ENCODE measurements at regions not wholly inside any gene's neighbourhood (a gene's known extent, or its start where the extent isn't known, plus 50 kb on each side); places are given as distances from the start of the nearest gene placed in this dataset.

- Histone ChIP-seq H3K9me3 (no peaks in the 10 kb centered on the region), H3K4me1 (peaks cover 3% of the 10 kb centered on the region), H3K27ac (no peak overlapping the region), H3K4me3 (no peak overlapping the region), H3K27me3 (peaks cover 12% of the 10 kb centered on the region), H3K9ac (ENCODE audit: low read depth in 2 of 2, low read length in 2 of 2) (no peak overlapping the region), H3K36me3 (no peaks in the 10 kb centered on the region)
- TF ChIP-seq CTCF (IDR thresholded peaks at IDR 0.05) = no peak
- intact Hi-C loops (cut with DNase I) = no loop called here
- no peak for DNase-seq
Measured at GRCh38 chr4:82047731-82048130, 326.1 kb downstream of the HNRNPD start.

GRCh38 chr4:82046796-82047195 is 327.0 kb downstream of the HNRNPD start:
- no peak for DNase-seq
- Histone ChIP-seq H3K9ac (ENCODE audit: low read depth in 2 of 2, low read length in 2 of 2) (no peak overlapping the region), H3K4me1 (peaks cover 3% of the 10 kb centered on the region), H3K27me3 (peaks cover 12% of the 10 kb centered on the region), H3K4me3 (no peak overlapping the region), H3K27ac (no peak overlapping the region), H3K36me3 (no peaks in the 10 kb centered on the region), H3K9me3 (no peaks in the 10 kb centered on the region)
- no peak for TF ChIP-seq CTCF (IDR thresholded peaks at IDR 0.05)
- intact Hi-C loops (cut with DNase I) = no loop called here

GRCh38 chr4:82045267-82045666 is 328.5 kb downstream of the HNRNPD start:
- H3K4me1 ChIP-seq = peaks cover 3% of the 10 kb centered on the region
- no peaks in the 10 kb centered on the region for H3K36me3 ChIP-seq
- H3K9ac ChIP-seq (ENCODE audit: low read depth in 2 of 2, low read length in 2 of 2) = no peak overlapping the region
- no peak overlapping the region for H3K4me3 ChIP-seq
- no peak overlapping the region for H3K27ac ChIP-seq
- no peak for TF ChIP-seq CTCF (IDR thresholded peaks at IDR 0.05)
- peaks cover 12% of the 10 kb centered on the region for H3K27me3 ChIP-seq
- DNase-seq = no peak
- intact Hi-C loops (cut with DNase I) = no loop called here
- H3K9me3 ChIP-seq = no peaks in the 10 kb centered on the region

- TF ChIP-seq CTCF (IDR thresholded peaks at IDR 0.05) = no peak
- no peak overlapping the region for H3K9ac ChIP-seq (ENCODE audit: low read depth in 2 of 2, low read length in 2 of 2)
- H3K9me3 ChIP-seq = no peaks in the 10 kb centered on the region
- H3K4me1 ChIP-seq = peaks cover 3% of the 10 kb centered on the region
- H3K4me3 ChIP-seq = peak overlapping the region; percentile 37
- no peaks in the 10 kb centered on the region for H3K36me3 ChIP-seq
- no peak overlapping the region for H3K27ac ChIP-seq
- H3K27me3 ChIP-seq = peaks cover 12% of the 10 kb centered on the region
- intact Hi-C loops (cut with DNase I) = no loop called here
- peak; percentile 40 for DNase-seq
Measured at GRCh38 chr4:82044141-82044993, 329.4 kb downstream of the HNRNPD start.

GRCh38 chr4:82043809-82044137 is 330.0 kb downstream of the HNRNPD start:
- DNase-seq = no peak
- Histone ChIP-seq H3K27me3 (peaks cover 12% of the 10 kb centered on the region), H3K36me3 (no peaks in the 10 kb centered on the region), H3K9me3 (no peaks in the 10 kb centered on the region), H3K4me1 (peaks cover 3% of the 10 kb centered on the region), H3K27ac (no peak overlapping the region), H3K4me3 (no peak overlapping the region), H3K9ac (ENCODE audit: low read depth in 2 of 2, low read length in 2 of 2) (no peak overlapping the region)
- TF ChIP-seq CTCF (IDR thresholded peaks at IDR 0.05) = no peak
- intact Hi-C loops (cut with DNase I) = no loop called here

Data from colonic mucosa (tissue), 4 donors.